ENCODE measurements at regions not wholly inside any gene's neighbourhood (a gene's known extent, or its start where the extent isn't known, plus 50 kb on each side); places are given as distances from the start of the nearest gene placed in this dataset.

DNA sequence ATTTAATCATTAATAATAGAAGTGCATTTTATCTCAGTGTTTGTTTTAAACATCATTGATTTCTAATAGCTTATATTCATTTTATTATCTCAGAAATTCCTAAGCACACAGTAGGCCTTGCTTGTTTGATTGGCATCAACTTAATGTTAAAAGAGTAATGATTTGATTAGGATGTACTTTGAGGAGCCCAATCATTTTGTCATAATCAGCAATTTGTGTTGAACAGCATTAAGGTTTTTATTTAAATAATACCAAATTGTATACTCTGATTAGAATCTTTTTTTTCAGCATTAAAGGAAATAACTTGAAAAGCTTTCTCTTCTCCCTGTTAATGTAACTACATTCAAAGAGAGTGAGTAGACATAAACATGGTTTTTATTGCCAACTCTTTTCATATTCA is 2262.0 kb upstream of the TENM3 start:
- no peak for DNase-seq (ENCODE audit: extremely low read depth, insufficient read length)
- no peaks in the 10 kb centered on the region for H3K36me3 ChIP-seq (ENCODE audit: control insufficient read depth, insufficient read depth, low read length)
- H3K27me3 ChIP-seq (replicated peaks; ENCODE audit: control insufficient read depth, insufficient read depth, low read length), result no peaks in the 10 kb centered on the region
- no peak overlapping the region for H3K4me3 ChIP-seq (replicated peaks; ENCODE audit: low read depth, low read length)
- TF ChIP-seq CTCF (IDR thresholded peaks at IDR 0.05; ENCODE audit: insufficient read depth, low read length, poor library complexity, severe bottlenecking), result no peak

DNA sequence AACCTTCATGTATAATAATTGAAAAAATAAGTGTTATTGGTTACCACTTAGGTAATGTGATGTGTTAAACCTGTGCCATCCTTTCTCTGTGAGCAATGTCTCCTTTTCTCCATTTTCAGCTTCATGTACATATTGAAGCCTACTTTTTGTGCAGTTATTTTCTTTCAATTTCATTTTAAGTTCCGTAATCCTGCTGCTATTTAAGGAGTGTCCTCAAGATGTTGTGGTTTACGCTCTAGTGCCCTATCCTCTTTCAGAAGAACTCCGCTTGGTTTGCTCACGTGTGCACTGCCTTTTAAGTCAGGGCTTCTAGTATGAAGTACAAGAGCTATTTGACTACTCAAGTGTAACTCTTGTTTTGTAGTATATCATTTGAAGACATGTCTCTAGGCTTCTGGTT is 2253.2 kb upstream of the TENM3 start:
- TF ChIP-seq CTCF (IDR thresholded peaks at IDR 0.05; ENCODE audit: insufficient read depth, low read length, poor library complexity, severe bottlenecking), result no peak
- DNase-seq (ENCODE audit: extremely low read depth, insufficient read length), result peak; percentile 51
- Histone ChIP-seq H3K36me3 (ENCODE audit: control insufficient read depth, insufficient read depth, low read length) (no peaks in the 10 kb centered on the region), H3K4me3 (replicated peaks; ENCODE audit: low read depth, low read length) (no peak overlapping the region), H3K27me3 (replicated peaks; ENCODE audit: control insufficient read depth, insufficient read depth, low read length) (no peaks in the 10 kb centered on the region)

GRCh38 chr4:180009316-180009715 is 2233.9 kb upstream of the TENM3 start:
- TF ChIP-seq CTCF (IDR thresholded peaks at IDR 0.05; ENCODE audit: insufficient read depth, low read length, poor library complexity, severe bottlenecking), result no peak
- no peaks in the 10 kb centered on the region for H3K27me3 ChIP-seq (replicated peaks; ENCODE audit: control insufficient read depth, insufficient read depth, low read length)
- DNase-seq (ENCODE audit: extremely low read depth, insufficient read length), result no peak
- H3K36me3 ChIP-seq (ENCODE audit: control insufficient read depth, insufficient read depth, low read length), result no peaks in the 10 kb centered on the region
- H3K4me3 ChIP-seq (replicated peaks; ENCODE audit: low read depth, low read length), result no peak overlapping the region

DNA sequence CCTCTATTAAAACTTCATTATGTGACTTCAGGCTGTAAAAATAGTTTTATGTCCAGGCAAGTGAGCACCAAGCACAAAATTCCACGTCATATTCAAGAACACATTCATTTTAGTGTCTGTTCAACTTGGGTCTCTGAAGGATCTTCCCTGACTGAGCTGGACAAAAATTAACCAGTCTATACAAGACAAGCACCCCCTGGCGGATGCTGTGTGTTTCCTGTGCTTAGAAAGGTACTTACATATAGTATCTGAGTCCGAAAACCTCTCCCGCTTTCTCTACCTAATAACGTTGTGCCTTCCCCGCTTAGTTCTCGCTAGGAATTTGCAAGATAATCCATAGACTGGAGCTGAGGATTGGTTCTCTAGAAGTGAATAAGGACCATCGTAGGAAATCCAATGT is 2214.5 kb upstream of the TENM3 start:
- Histone ChIP-seq H3K27me3 (replicated peaks; ENCODE audit: control insufficient read depth, insufficient read depth, low read length) (no peaks in the 10 kb centered on the region), H3K36me3 (ENCODE audit: control insufficient read depth, insufficient read depth, low read length) (no peaks in the 10 kb centered on the region), H3K4me3 (replicated peaks; ENCODE audit: low read depth, low read length) (no peak overlapping the region)
- DNase-seq (ENCODE audit: extremely low read depth, insufficient read length), result no peak
- TF ChIP-seq CTCF (IDR thresholded peaks at IDR 0.05; ENCODE audit: insufficient read depth, low read length, poor library complexity, severe bottlenecking), result peak; percentile 37

DNA sequence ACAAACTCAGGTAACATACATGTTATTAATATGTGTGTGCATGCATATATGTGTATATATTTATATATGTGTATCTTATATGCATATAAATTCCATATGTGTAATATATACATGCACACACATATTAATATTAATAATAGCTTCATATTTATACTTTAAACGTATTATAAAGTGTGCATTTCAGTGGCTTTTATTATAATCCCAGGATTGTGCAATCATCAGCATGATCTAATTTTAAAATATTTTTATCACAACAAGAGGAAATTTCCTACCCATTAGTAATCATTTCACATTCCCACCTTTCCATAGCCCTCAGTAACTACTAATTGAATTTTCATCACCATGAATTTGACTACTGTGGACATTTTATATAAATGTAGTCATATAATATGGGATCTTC is 2211.9 kb upstream of the TENM3 start:
- H3K27me3 ChIP-seq (replicated peaks; ENCODE audit: control insufficient read depth, insufficient read depth, low read length), result no peaks in the 10 kb centered on the region; the same call in 1 of the 2 replicates

More for the DNA sequence above, 2211.9 kb upstream of the TENM3 start:
- DNase-seq (ENCODE audit: extremely low read depth, insufficient read length), result no peak
- H3K36me3 ChIP-seq (ENCODE audit: control insufficient read depth, insufficient read depth, low read length), result no peaks in the 10 kb centered on the region
- TF ChIP-seq CTCF (IDR thresholded peaks at IDR 0.05; ENCODE audit: insufficient read depth, low read length, poor library complexity, severe bottlenecking), result no peak
- no peak overlapping the region for H3K4me3 ChIP-seq (replicated peaks; ENCODE audit: low read depth, low read length)
